ENCODE measurements at regions not wholly inside any gene's neighbourhood (a gene's known extent, or its start where the extent isn't known, plus 50 kb on each side); places are given as distances from the start of the nearest gene placed in this dataset.
"Not testable (repeated sequence)": the region's sequence is repeated elsewhere in the genome, so short reads cannot be mapped to it uniquely, and the experiment has no call there.

DNA sequence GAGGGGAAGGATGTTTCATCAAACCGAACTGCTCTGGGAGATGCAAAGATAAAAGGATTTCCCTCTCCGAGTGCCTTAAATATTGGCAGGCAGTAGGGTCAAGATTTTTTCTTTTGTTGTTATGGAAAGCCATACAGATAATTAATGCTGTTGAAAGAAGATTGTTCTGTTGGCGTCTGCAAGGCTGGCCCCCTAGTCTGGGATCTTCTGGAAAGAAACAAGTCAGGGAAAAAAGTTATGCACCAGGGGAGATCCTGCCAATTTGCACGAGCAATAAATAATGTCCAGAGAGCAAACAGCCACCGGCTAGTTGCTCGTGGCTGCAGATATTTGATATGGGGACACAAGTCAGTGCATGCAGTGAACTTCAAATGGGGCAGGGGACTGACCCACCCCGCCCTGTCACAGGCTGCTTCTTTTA is 202.1 kb upstream of the MYL2 start:
- TF ChIP-seq, protein P1, sequence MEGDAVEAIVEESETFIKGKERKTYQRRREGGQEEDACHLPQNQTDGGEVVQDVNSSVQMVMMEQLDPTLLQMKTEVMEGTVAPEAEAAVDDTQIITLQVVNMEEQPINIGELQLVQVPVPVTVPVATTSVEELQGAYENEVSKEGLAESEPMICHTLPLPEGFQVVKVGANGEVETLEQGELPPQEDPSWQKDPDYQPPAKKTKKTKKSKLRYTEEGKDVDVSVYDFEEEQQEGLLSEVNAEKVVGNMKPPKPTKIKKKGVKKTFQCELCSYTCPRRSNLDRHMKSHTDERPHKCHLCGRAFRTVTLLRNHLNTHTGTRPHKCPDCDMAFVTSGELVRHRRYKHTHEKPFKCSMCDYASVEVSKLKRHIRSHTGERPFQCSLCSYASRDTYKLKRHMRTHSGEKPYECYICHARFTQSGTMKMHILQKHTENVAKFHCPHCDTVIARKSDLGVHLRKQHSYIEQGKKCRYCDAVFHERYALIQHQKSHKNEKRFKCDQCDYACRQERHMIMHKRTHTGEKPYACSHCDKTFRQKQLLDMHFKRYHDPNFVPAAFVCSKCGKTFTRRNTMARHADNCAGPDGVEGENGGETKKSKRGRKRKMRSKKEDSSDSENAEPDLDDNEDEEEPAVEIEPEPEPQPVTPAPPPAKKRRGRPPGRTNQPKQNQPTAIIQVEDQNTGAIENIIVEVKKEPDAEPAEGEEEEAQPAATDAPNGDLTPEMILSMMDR (IDR thresholded peaks at IDR 0.05): no peak
- TF ChIP-seq POLR2A (IDR thresholded peaks at IDR 0.05): no peak
- intact Hi-C loops (cut with DNase I; ENCODE audit: low total_unique reads): no loop called here
- no peaks in the 10 kb centered on the region for H3K9me3 ChIP-seq
- no peak overlapping the region for H3K27ac ChIP-seq
- H3K27me3 ChIP-seq: no peaks in the 10 kb centered on the region
- no peaks in the 10 kb centered on the region for H3K36me3 ChIP-seq
- no peaks in the 10 kb centered on the region for H3K4me1 ChIP-seq
- no peak for DNase-seq
- no peak overlapping the region for H3K4me3 ChIP-seq

DNA sequence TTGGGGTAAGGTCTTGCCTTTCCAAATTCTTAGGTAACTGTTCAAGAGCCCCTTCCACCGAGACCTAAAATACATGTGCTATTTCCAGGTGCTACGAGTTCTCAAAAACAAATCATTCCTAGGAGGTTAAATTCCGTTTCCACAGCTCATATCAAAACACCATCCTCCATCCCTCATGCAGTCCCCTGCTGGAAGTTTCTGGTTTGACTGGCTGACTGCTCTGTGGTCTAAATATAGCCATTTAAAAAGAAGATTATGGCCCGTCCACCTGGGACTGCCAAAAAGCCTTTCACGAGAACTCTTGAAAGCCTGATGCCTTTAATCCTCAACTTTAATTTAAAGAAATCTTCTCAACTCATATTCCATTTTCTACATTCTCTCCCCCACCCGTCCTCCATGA is 201.5 kb upstream of the MYL2 start:
- no peak overlapping the region for H3K4me3 ChIP-seq
- no peak for DNase-seq
- no peak for TF ChIP-seq POLR2A (IDR thresholded peaks at IDR 0.05)
- no peaks in the 10 kb centered on the region for H3K4me1 ChIP-seq
- H3K27ac ChIP-seq: no peak overlapping the region
- H3K9me3 ChIP-seq: no peaks in the 10 kb centered on the region
- intact Hi-C loops (cut with DNase I; ENCODE audit: low total_unique reads): no loop called here
- no peaks in the 10 kb centered on the region for H3K36me3 ChIP-seq
- no peaks in the 10 kb centered on the region for H3K27me3 ChIP-seq

- Histone ChIP-seq H3K4me3 (no peak overlapping the region), H3K27me3 (no peaks in the 10 kb centered on the region), H3K27ac (no peak overlapping the region), H3K4me1 (no peaks in the 10 kb centered on the region), H3K36me3 (no peaks in the 10 kb centered on the region), H3K9me3 (no peaks in the 10 kb centered on the region)
- DNase-seq: no peak
- intact Hi-C loops (cut with DNase I; ENCODE audit: low total_unique reads): no loop called here
- no peak for TF ChIP-seq POLR2A (IDR thresholded peaks at IDR 0.05)
- TF ChIP-seq, protein P1 (IDR thresholded peaks at IDR 0.05): no peak
Measured at GRCh38 chr12:111120578-111120977, 200.2 kb upstream of the MYL2 start.

GRCh38 chr12:111117017-111117416 is 196.6 kb upstream of the MYL2 start:
- Histone ChIP-seq H3K27me3 (no peaks in the 10 kb centered on the region), H3K36me3 (no peaks in the 10 kb centered on the region), H3K4me3 (no peak overlapping the region), H3K4me1 (no peaks in the 10 kb centered on the region), H3K27ac (no peak overlapping the region), H3K9me3 (no peaks in the 10 kb centered on the region)
- DNase-seq: no peak
- intact Hi-C loops (cut with DNase I; ENCODE audit: low total_unique reads): no loop called here
- TF ChIP-seq, protein P1 (IDR thresholded peaks at IDR 0.05): no peak
- no peak for TF ChIP-seq POLR2A (IDR thresholded peaks at IDR 0.05)

DNA sequence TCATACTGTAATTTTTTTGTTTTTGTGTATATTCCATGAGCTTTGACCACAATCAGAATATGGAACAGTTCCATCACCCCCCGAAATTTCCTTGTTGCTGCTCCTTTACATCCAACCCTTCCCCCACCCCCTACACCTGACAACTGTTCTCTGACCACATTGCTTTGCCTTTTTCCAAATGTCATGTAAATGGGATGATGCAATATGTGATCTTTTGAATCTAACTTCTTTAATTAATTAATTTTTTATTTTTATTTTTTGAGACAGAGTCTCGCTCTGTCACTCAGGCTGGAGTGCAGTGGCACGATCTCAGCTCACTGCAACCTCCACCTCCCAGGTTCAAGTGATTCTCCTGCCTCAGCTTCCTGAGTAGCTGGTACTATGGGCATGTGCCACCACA is 192.9 kb upstream of the MYL2 start:
- H3K36me3 ChIP-seq; H3K27me3 ChIP-seq; intact Hi-C loops (cut with DNase I; ENCODE audit: low total_unique reads): not testable (repeated sequence)

GRCh38 chr12:111112311-111113098 is 192.1 kb upstream of the MYL2 start:
- DNase-seq: no peak
- no peak for TF ChIP-seq POLR2A (IDR thresholded peaks at IDR 0.05)
- TF ChIP-seq, protein P1 (IDR thresholded peaks at IDR 0.05): no peak
- Histone ChIP-seq H3K27ac (no peak overlapping the region), H3K4me1 (no peaks in the 10 kb centered on the region), H3K27me3 (no peaks in the 10 kb centered on the region), H3K36me3 (no peaks in the 10 kb centered on the region), H3K9me3 (no peaks in the 10 kb centered on the region), H3K4me3 (no peak overlapping the region)
- intact Hi-C loops (cut with DNase I; ENCODE audit: low total_unique reads): no loop called here

More for the DNA sequence above, 192.9 kb upstream of the MYL2 start:
- DNase-seq, H3K4me3 ChIP-seq, H3K4me1 ChIP-seq, H3K27ac ChIP-seq, H3K9me3 ChIP-seq: not testable (repeated sequence)

Data from uterus (tissue), 3 donors.